ENCODE measurements at regions not wholly inside any gene's neighbourhood (a gene's known extent, or its start where the extent isn't known, plus 50 kb on each side); places are given as distances from the start of the nearest gene placed in this dataset.
"Not testable (repeated sequence)": the region's sequence is repeated elsewhere in the genome, so short reads cannot be mapped to it uniquely, and the experiment has no call there.

DNA sequence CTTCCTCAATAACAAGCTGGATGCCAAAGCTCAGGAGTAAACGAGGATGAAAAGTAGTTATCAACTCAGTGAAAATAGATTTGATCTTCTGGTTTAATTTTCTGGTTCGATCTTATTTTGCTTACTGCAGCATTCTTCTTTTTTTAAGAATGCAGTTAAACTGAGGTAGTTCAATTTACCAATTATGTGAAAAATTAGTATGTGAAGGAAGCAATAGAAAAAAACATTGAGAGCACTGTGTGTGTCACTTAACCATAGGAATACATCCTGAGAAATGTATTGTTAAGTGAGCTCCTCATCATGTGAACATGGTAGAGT, 111.4 kb upstream of the TSPAN8 start:
- intact Hi-C loops (cut with DNase I), result no loop called here
- no peaks in the 10 kb centered on the region for H3K36me3 ChIP-seq
- WGBS, result 85% methylated on average over 2 of the region's 2 CpGs

DNA sequence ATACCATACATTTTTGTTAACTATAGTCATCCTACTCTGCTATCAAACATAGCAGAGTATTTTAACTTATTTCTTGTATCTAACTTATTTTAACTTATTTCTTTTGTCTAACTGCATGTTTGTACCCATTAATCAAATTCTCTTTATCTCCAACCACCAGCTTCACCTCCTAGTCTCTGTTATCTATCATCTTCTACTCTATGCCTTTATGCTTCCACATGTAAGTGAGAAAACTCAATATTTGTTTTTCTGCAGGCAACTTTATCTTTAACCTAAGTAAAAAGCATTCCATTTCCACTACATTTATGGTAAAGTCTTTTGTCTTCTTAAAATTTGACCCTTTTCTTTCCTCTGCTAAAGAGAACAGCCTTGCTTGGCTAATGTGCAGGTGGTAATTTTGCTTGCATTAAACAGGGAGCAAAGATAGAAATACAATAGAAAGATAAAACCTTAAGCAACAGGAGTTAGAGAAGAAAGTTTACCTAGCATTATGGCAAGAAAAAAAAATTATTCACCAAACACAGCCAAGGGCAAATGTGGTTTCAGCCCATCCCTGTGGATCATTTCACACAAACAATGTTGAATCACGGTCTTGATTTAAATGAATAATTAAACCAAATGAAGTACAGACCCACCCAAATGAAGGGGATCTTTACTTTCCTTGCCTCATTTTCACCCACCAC, 110.9 kb upstream of the TSPAN8 start:
- Histone ChIP-seq H3K27ac (replicated peaks in 1 of 4) (no peak overlapping the region), H3K9me3 (no peaks in the 10 kb centered on the region), H3K4me1 (no peaks in the 10 kb centered on the region), H3K36me3 (no peaks in the 10 kb centered on the region), H3K27me3 (no peaks in the 10 kb centered on the region), H3K4me3 (no peak overlapping the region)
- intact Hi-C loops (cut with DNase I), result no loop called here
- 75% methylated on average over 1 of the region's 1 CpG for WGBS
- TF ChIP-seq POLR2A (IDR thresholded peaks at IDR 0.05; ENCODE audit: low read depth), result no peak
- TF ChIP-seq, protein P1, sequence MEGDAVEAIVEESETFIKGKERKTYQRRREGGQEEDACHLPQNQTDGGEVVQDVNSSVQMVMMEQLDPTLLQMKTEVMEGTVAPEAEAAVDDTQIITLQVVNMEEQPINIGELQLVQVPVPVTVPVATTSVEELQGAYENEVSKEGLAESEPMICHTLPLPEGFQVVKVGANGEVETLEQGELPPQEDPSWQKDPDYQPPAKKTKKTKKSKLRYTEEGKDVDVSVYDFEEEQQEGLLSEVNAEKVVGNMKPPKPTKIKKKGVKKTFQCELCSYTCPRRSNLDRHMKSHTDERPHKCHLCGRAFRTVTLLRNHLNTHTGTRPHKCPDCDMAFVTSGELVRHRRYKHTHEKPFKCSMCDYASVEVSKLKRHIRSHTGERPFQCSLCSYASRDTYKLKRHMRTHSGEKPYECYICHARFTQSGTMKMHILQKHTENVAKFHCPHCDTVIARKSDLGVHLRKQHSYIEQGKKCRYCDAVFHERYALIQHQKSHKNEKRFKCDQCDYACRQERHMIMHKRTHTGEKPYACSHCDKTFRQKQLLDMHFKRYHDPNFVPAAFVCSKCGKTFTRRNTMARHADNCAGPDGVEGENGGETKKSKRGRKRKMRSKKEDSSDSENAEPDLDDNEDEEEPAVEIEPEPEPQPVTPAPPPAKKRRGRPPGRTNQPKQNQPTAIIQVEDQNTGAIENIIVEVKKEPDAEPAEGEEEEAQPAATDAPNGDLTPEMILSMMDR (IDR thresholded peaks at IDR 0.05), result no peak
- no peak for TF ChIP-seq EP300 (IDR thresholded peaks at IDR 0.05)
- TF ChIP-seq POLR2AphosphoS5 (IDR thresholded peaks at IDR 0.05), result no peak
- DNase-seq (ENCODE audit: extremely low spot score), result no peak

More for the DNA sequence above, 111.4 kb upstream of the TSPAN8 start:
- no peak overlapping the region for H3K27ac ChIP-seq (replicated peaks in 1 of 4)
- H3K27me3 ChIP-seq, result no peaks in the 10 kb centered on the region
- no peaks in the 10 kb centered on the region for H3K9me3 ChIP-seq
- H3K4me1 ChIP-seq, result no peaks in the 10 kb centered on the region
- TF ChIP-seq POLR2AphosphoS5 (IDR thresholded peaks at IDR 0.05) (no peak), POLR2A (IDR thresholded peaks at IDR 0.05; ENCODE audit: low read depth) (no peak), EP300 (IDR thresholded peaks at IDR 0.05) (no peak)
- TF ChIP-seq, protein P1 (IDR thresholded peaks at IDR 0.05), result no peak
- no peak for DNase-seq (ENCODE audit: extremely low spot score)
- no peak overlapping the region for H3K4me3 ChIP-seq

DNA sequence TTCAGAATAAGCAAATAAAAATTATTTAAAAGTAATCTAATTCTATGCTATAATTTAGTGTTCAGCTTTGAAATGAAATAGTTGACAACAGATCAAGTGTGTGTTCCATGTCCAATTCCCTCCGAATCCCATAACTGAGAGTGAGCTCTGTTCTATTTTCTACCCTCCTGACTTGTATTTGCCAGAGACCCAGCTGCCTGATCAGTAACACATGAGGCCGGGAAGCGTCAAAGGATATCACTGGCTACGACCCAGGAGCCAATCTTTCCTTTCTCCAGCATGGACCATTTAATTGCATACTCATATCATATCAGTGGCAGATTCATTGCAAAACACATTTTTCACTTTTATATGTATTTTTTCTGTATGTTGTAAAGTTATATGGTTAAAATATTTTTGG, 108.8 kb upstream of the TSPAN8 start:
- Histone ChIP-seq H3K4me3 (no peak overlapping the region), H3K27ac (replicated peaks in 1 of 4) (no peak overlapping the region), H3K9me3 (no peaks in the 10 kb centered on the region), H3K4me1 (no peaks in the 10 kb centered on the region), H3K36me3 (no peaks in the 10 kb centered on the region), H3K27me3 (no peaks in the 10 kb centered on the region)
- intact Hi-C loops (cut with DNase I), result no loop called here
- DNase-seq (ENCODE audit: extremely low spot score), result no peak
- no peak for TF ChIP-seq POLR2A (IDR thresholded peaks at IDR 0.05; ENCODE audit: low read depth)
- no peak for TF ChIP-seq POLR2AphosphoS5 (IDR thresholded peaks at IDR 0.05)
- no peak for TF ChIP-seq EP300 (IDR thresholded peaks at IDR 0.05)
- TF ChIP-seq, protein P1 (IDR thresholded peaks at IDR 0.05), result no peak
- WGBS, result 68% methylated on average over 4 of the region's 4 CpGs

DNA sequence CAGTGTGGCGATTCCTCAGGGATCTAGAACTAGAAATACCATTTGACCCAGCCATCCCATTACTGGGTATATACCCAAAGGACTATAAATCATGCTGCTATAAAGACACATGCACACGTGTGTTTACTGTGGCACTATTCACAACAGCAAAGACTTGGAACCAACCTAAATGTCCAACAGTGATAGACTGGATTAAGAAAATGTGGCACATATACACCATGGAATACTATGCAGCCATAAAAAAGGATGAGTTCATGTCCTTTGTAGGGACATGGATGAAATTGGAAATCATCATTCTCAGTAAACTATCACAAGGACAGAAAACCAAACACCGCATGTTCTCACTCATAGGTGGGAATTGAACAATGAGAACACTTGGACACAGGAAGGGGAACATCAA, 107.9 kb upstream of the TSPAN8 start:
- DNase-seq (ENCODE audit: extremely low spot score); H3K27me3 ChIP-seq; H3K4me1 ChIP-seq; H3K4me3 ChIP-seq; H3K36me3 ChIP-seq; H3K27ac ChIP-seq (replicated peaks in 1 of 4); intact Hi-C loops (cut with DNase I); H3K9me3 ChIP-seq: not testable (repeated sequence)
- 93% methylated on average over 2 of the region's 3 CpGs for WGBS

DNA sequence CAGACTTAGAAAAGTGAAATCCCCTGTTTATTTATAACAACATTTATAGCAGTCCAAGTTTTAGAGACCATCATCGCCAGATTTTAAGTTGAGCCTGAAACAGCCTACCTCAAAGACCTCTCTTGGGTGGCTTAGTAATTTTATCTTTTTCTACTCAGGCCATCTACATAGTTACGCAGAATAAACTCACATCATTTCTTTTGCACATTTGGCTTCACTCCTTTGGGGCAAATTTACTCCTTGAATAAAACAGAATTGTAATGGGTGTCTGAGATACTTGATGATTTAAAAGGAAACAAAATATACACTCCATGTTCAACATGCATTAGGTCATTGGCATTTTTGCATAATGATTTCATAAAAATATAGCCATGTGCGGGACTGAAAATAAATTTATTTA, 104.7 kb upstream of the TSPAN8 start:
- no peak overlapping the region for H3K27ac ChIP-seq (replicated peaks in 1 of 4)
- intact Hi-C loops (cut with DNase I), result no loop called here
- H3K4me3 ChIP-seq, result no peak overlapping the region
- H3K36me3 ChIP-seq, result no peaks in the 10 kb centered on the region
- no peaks in the 10 kb centered on the region for H3K4me1 ChIP-seq
- no peak for DNase-seq (ENCODE audit: extremely low spot score)
- H3K27me3 ChIP-seq, result no peaks in the 10 kb centered on the region
- TF ChIP-seq, protein P1 (IDR thresholded peaks at IDR 0.05), result no peak
- no peak for TF ChIP-seq POLR2AphosphoS5 (IDR thresholded peaks at IDR 0.05)
- TF ChIP-seq EP300 (IDR thresholded peaks at IDR 0.05), result no peak
- no peak for TF ChIP-seq POLR2A (IDR thresholded peaks at IDR 0.05; ENCODE audit: low read depth)
- 88% methylated on average over 3 of the region's 3 CpGs for WGBS
- no peaks in the 10 kb centered on the region for H3K9me3 ChIP-seq
